ENCODE measurements at regions not wholly inside any gene's neighbourhood (a gene's known extent, or its start where the extent isn't known, plus 50 kb on each side); places are given as distances from the start of the nearest gene placed in this dataset.

DNA sequence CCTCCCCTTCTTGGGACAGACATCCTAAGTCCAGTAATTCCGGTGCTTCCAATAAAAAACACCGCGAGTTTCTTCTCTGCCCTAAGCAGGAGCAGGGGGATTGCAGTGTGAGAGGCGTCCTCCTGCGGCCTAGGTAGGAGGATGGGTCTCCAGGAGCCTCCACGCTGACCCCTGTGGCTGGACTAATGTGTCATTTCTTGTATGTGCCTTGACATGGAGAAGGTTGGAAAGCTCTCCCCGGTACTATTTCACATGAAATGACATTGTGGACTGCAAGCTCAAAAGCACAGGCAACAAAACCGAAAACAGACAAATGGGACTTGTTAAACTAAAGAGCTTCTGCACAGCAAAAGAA lies 66.6 kb upstream of the ENPP6 start:
- H3K4ac ChIP-seq (replicated peaks; ENCODE audit: insufficient read length, low read depth, low read length), result no peak overlapping the region
- H3K4me1 ChIP-seq (replicated peaks in 1 of 4; ENCODE audit: control insufficient read depth in 3 of 4, insufficient read depth in 4 of 4, low read length in 3 of 4), result peaks cover 0 to 6% (median 2%) of the 10 kb centered on the region in 4 experiments; a peak in 3 of 7 replicates
- no peaks in the 10 kb centered on the region for H3K27me3 ChIP-seq (replicated peaks in 1 of 4; ENCODE audit: control insufficient read depth in 3 of 4, extremely low read depth in 1 of 4, insufficient read depth in 3 of 4, low read length in 3 of 4)
- no peak overlapping the region for H3K4me3 ChIP-seq (ENCODE audit: extremely low read depth in 1 of 4, insufficient read depth in 2 of 4, low read depth in 3 of 4, low read length in 4 of 4)
- H2AK5ac ChIP-seq (ENCODE audit: low read depth, low read length), result no peak overlapping the region
- no peak overlapping the region for H3K23ac ChIP-seq (ENCODE audit: insufficient read length)
- H3K9ac ChIP-seq (replicated peaks in 1 of 4; ENCODE audit: extremely low read depth in 1 of 4, low read depth in 3 of 4, low read length in 3 of 4), result no peak overlapping the region
- H3K56ac ChIP-seq (replicated peaks; ENCODE audit: insufficient read length, low read depth, low read length), result no peak overlapping the region
- no peak overlapping the region for H4K91ac ChIP-seq (replicated peaks; ENCODE audit: insufficient read length, low read length)
- H3K14ac ChIP-seq (ENCODE audit: insufficient read length), result no peak overlapping the region
- H4K5ac ChIP-seq (ENCODE audit: insufficient read length, low read depth, low read length), result no peak overlapping the region
- TF ChIP-seq PHF8 (conservative IDR thresholded peaks at IDR 0.05; ENCODE audit: low read depth, low read length) (no peak), CEBPB (IDR thresholded peaks at IDR 0.05; ENCODE audit: low read depth, low read length) (no peak), CHD1 (IDR thresholded peaks at IDR 0.05; ENCODE audit: low read depth, low read length) (no peak)
- FAIRE-seq (no peak), DNase-seq (ENCODE audit: low read depth in 1 of 2, low spot score in 2 of 2) (no peak)
- no peaks in the 10 kb centered on the region for H3K36me3 ChIP-seq (ENCODE audit: control insufficient read depth in 2 of 4, insufficient read depth in 4 of 4, low read length in 3 of 4)
- no peak overlapping the region for H2BK15ac ChIP-seq (ENCODE audit: low read length)
- no peaks in the 10 kb centered on the region for H3K79me2 ChIP-seq (ENCODE audit: control insufficient read depth in 1 of 2, insufficient read depth in 2 of 2, low read length in 2 of 2)
- no peaks in the 10 kb centered on the region for H3K9me3 ChIP-seq (ENCODE audit: insufficient read depth in 2 of 2, low read depth in 1 of 2, low read length in 1 of 2)
- 87% methylated on average over 8 of the region's 8 CpGs; no CpG with 5 or more reads in 1 of the 2 experiments for WGBS, 2 experiments (ENCODE audit: extremely low coverage in 1 of 2, insufficient coverage in 1 of 2, insufficient read length in 1 of 2, insufficient replicate concordance in 2 of 2, low coverage in 1 of 2, low lambda C conversion rate in 2 of 2, missing lambda C conversion rate in 1 of 2)
- H3K79me1 ChIP-seq (ENCODE audit: low read depth, low read length), result no peaks in the 10 kb centered on the region
- H3K4me2 ChIP-seq (ENCODE audit: insufficient read depth in 1 of 2, low read depth in 2 of 2, low read length in 2 of 2), result no peak overlapping the region
- no peak overlapping the region for H2BK120ac ChIP-seq (replicated peaks; ENCODE audit: low read depth, low read length)
- CTCF ChIA-PET (ENCODE audit: partially characterized antibody), result interaction anchor here (0.5 to 2.2 kb wide), 3 partner anchors 11 to 484 kb away, joined by 3 to 6 read pairs (median 4); no protein-coding TSS in a partner anchor
- POLR2A ChIA-PET (ENCODE audit: partially characterized antibody), result no interaction called here
- H3K18ac ChIP-seq (ENCODE audit: extremely low read depth, low read length), result no peak overlapping the region
- no peaks in the 10 kb centered on the region for H3K23me2 ChIP-seq (ENCODE audit: low read depth, low read length)
- no peaks in the 10 kb centered on the region for H4K20me1 ChIP-seq (replicated peaks in 1 of 2; ENCODE audit: control insufficient read depth in 1 of 2, insufficient read depth in 2 of 2, low read length in 2 of 2)
- no peak overlapping the region for H2BK12ac ChIP-seq (ENCODE audit: low read depth, low read length)
- no peak overlapping the region for H3K27ac ChIP-seq (ENCODE audit: low read depth, low read length)
- H2AFZ ChIP-seq (ENCODE audit: low read length), result no peak overlapping the region
- H2BK5ac ChIP-seq (ENCODE audit: low read depth, low read length), result no peak overlapping the region
- no peak overlapping the region for H2BK20ac ChIP-seq (ENCODE audit: low read length)
- H4K8ac ChIP-seq (ENCODE audit: extremely low read depth, insufficient read depth, low read length), result no peak overlapping the region
